ENCODE measurements at regions not wholly inside any gene's neighbourhood (a gene's known extent, or its start where the extent isn't known, plus 50 kb on each side); places are given as distances from the start of the nearest gene placed in this dataset.
A peak's percentile ranks its signal among the peaks of the same experiment; 100 is the strongest.

DNA sequence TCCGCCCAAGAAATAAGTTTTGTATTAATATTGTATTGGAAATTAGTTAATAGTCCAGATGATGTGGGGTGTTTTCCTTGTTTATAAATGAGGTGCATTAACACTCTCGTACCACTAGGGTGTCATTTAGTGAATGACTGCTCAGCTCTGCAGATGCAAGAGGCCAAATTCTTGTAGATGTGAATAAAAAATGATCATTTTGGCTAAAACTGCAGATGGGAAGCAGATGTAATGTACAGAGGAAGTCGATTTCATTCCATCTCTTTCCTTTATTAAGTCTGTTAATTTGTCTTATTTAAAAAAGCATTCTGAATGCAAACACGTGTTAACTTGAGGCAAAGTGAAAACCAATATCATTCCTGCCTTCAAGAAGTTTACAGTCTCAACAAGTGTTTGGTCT lies 108.1 kb downstream of the DHX15 start:
- no peak for DNase-seq
- POLR2A ChIA-PET = no interaction called here
- Mint-ChIP-seq H3K27ac (no peak overlapping the region), H3K4me1 (ENCODE audit: low read depth) (peaks cover 10% of the 10 kb centered on the region), H3K36me3 (ENCODE audit: low read depth) (peaks cover 2% of the 10 kb centered on the region), H3K9me3 (ENCODE audit: insufficient read depth) (no peaks in the 10 kb centered on the region), H3K27me3 (ENCODE audit: low read depth) (peaks cover 48% of the 10 kb centered on the region), H3K4me3 (no peak overlapping the region)
- no peak for ATAC-seq
- CTCF ChIA-PET = interaction anchor here (0.9 to 2.1 kb wide), 4 partner anchors 8 to 81 kb away, joined by 3 to 9 read pairs (median 4); no protein-coding TSS in a partner anchor

DNA sequence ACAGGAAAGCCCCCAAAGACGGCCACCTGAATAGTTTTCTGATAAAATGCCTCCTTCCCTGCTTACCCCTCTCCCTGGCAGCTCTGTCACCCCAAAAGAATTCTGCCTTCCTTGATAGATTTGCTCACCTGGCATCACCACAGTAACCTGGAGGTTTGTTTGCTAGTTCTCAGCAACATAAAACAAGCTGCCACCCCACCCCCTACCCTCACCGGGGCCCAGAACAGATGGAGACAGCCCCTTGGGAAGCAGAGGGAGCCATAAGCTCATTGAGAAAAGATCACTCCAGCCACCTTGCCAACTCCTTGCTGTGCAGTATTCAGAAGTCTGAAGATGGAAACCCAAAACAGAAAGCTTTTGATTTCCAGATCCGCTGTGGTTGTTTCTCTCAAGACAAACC lies 108.6 kb downstream of the DHX15 start:
- Mint-ChIP-seq H3K4me3 (no peak overlapping the region), H3K4me1 (ENCODE audit: low read depth) (peaks cover 13% of the 10 kb centered on the region), H3K36me3 (ENCODE audit: low read depth) (peaks cover 2% of the 10 kb centered on the region), H3K27me3 (ENCODE audit: low read depth) (peaks cover 47% of the 10 kb centered on the region), H3K9me3 (ENCODE audit: insufficient read depth) (no peaks in the 10 kb centered on the region), H3K27ac (no peak overlapping the region)
- ChIA-PET CTCF (interaction anchor here (0.9 to 2.1 kb wide), 5 partner anchors 9 to 82 kb away, joined by 3 to 9 read pairs (median 3); no protein-coding TSS in a partner anchor), POLR2A (no interaction called here)
- DNase-seq (no peak), ATAC-seq (no peak)

- peaks cover 63% of the 10 kb centered on the region for H3K27me3 Mint-ChIP-seq (ENCODE audit: low read depth)
- POLR2A ChIA-PET = interaction anchor here (1.1 kb wide), 1 partner anchor 111 kb away, joined by 3 read pairs; the partner anchor contains the start of gene DHX15
- ATAC-seq (no peak), DNase-seq (peak; percentile 30)
- CTCF ChIA-PET = interaction anchor here (0.7 to 1.1 kb wide), 6 partner anchors 9 to 839 kb away, joined by 3 to 4 read pairs (median 3); partner anchors contain the start of gene ZCCHC4
- peak overlapping the region; percentile 4 for H3K27ac Mint-ChIP-seq
- H3K4me1 Mint-ChIP-seq (ENCODE audit: low read depth) = peaks cover 27% of the 10 kb centered on the region
- peak overlapping the region; percentile 84 for H3K4me3 Mint-ChIP-seq
- peaks cover 2% of the 10 kb centered on the region for H3K36me3 Mint-ChIP-seq (ENCODE audit: low read depth)
- no peaks in the 10 kb centered on the region for H3K9me3 Mint-ChIP-seq (ENCODE audit: insufficient read depth)
Observed at GRCh38 chr4:24473309-24473721, 111.0 kb downstream of the DHX15 start.

DNA sequence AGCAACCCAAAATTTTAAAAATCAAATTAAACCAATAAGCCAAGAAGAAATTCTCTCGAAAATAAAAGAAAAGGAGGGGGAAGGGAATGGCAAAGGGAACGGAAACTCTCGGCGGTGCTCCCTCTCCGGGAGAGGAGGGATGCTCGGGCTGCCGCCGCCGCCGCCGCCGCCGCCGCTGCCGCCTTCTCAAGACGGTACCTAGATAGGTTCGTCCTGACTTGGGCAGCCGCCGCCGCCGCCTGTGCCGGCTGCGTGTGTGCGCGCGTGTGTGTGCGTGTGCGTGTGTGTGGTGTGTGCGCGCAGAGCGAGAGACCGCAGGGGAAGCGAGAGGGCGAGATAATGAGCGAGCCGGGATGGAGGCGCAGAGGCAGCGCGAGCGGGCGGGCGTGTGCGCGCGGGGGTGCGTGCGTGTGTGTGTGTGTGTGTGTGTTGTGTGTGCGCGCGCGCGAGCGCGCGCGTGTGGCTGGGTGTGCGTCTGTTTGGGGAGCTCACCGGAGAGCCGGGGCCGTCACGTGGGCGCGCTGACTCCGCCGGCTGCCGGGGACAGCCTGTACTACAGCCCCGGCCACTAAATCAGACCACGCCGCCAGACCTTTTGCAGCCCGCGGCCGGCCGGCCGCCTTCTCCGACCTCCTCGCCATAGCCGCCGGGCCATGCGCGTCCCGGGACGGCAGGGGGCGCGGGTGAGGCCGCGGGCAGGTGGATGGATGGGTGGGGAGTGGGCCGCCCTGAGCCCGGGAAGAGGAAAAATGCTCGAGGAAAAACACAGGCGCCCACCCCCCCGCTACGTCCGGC lies 111.6 kb downstream of the DHX15 start:
- H3K9me3 Mint-ChIP-seq (ENCODE audit: insufficient read depth) = no peaks in the 10 kb centered on the region
- no peak overlapping the region for H3K27ac Mint-ChIP-seq
- H3K4me3 Mint-ChIP-seq = peak overlapping the region; percentile 84
- ATAC-seq (peak; percentile 66), DNase-seq (peak; percentile 60)
- H3K27me3 Mint-ChIP-seq (ENCODE audit: low read depth) = peaks cover 66% of the 10 kb centered on the region
- CTCF ChIA-PET = interaction anchor here (0.8 to 1.1 kb wide), 3 partner anchors 8 to 840 kb away, joined by 3 read pairs; partner anchors contain the start of gene ZCCHC4
- H3K36me3 Mint-ChIP-seq (ENCODE audit: low read depth) = peaks cover 2% of the 10 kb centered on the region
- H3K4me1 Mint-ChIP-seq (ENCODE audit: low read depth) = peaks cover 27% of the 10 kb centered on the region
- POLR2A ChIA-PET = interaction anchor here (1.1 kb wide), 1 partner anchor 112 kb away, joined by 3 read pairs; the partner anchor contains the start of gene DHX15

GRCh38 chr4:24472161-24472510 lies 112.2 kb downstream of the DHX15 start:
- no peak for DNase-seq

GRCh38 chr4:24471486-24472160 lies 112.7 kb downstream of the DHX15 start:
- ChIA-PET POLR2A (no interaction called here), CTCF (interaction anchor here (0.9 kb wide), 1 partner anchor 113 kb away, joined by 3 read pairs; the partner anchor contains the start of gene DHX15)
- no peak for ATAC-seq
- DNase-seq = no peak
- no peaks in the 10 kb centered on the region for H3K9me3 Mint-ChIP-seq (ENCODE audit: insufficient read depth)
- H3K36me3 Mint-ChIP-seq (ENCODE audit: low read depth) = peaks cover 2% of the 10 kb centered on the region
- H3K4me3 Mint-ChIP-seq = peak overlapping the region; percentile 77
- peaks cover 27% of the 10 kb centered on the region for H3K4me1 Mint-ChIP-seq (ENCODE audit: low read depth)
- H3K27ac Mint-ChIP-seq = no peak overlapping the region
- H3K27me3 Mint-ChIP-seq (ENCODE audit: low read depth) = peaks cover 66% of the 10 kb centered on the region

More at GRCh38 chr4:24472161-24472510, 112.2 kb downstream of the DHX15 start:
- H3K27ac Mint-ChIP-seq = no peak overlapping the region
- POLR2A ChIA-PET = no interaction called here
- no peaks in the 10 kb centered on the region for H3K9me3 Mint-ChIP-seq (ENCODE audit: insufficient read depth)
- peak overlapping the region; percentile 84 for H3K4me3 Mint-ChIP-seq
- H3K4me1 Mint-ChIP-seq (ENCODE audit: low read depth) = peaks cover 27% of the 10 kb centered on the region
- no peak for ATAC-seq
- peaks cover 67% of the 10 kb centered on the region for H3K27me3 Mint-ChIP-seq (ENCODE audit: low read depth)
- H3K36me3 Mint-ChIP-seq (ENCODE audit: low read depth) = peaks cover 2% of the 10 kb centered on the region
- CTCF ChIA-PET = no interaction called here

GRCh38 chr4:24470666-24471485 lies 113.5 kb downstream of the DHX15 start:
- H3K4me3 Mint-ChIP-seq = peak overlapping the region; percentile 77
- peaks cover 2% of the 10 kb centered on the region for H3K36me3 Mint-ChIP-seq (ENCODE audit: low read depth)
- ATAC-seq (peak; percentile 12), DNase-seq (peak; percentile 23)
- no peaks in the 10 kb centered on the region for H3K9me3 Mint-ChIP-seq (ENCODE audit: insufficient read depth)
- H3K27me3 Mint-ChIP-seq (ENCODE audit: low read depth) = peaks cover 62% of the 10 kb centered on the region
- CTCF ChIA-PET = interaction anchor here (0.9 to 1.7 kb wide), 2 partner anchors 19 to 114 kb away, joined by 3 to 5 read pairs; partner anchors contain the start of gene DHX15
- H3K27ac Mint-ChIP-seq = no peak overlapping the region
- H3K4me1 Mint-ChIP-seq (ENCODE audit: low read depth) = peaks cover 27% of the 10 kb centered on the region
- POLR2A ChIA-PET = no interaction called here

- Mint-ChIP-seq H3K27ac (no peak overlapping the region), H3K4me1 (ENCODE audit: low read depth) (peaks cover 23% of the 10 kb centered on the region), H3K9me3 (ENCODE audit: insufficient read depth) (no peaks in the 10 kb centered on the region), H3K36me3 (ENCODE audit: low read depth) (peaks cover 2% of the 10 kb centered on the region), H3K4me3 (no peak overlapping the region), H3K27me3 (ENCODE audit: low read depth) (peaks cover 63% of the 10 kb centered on the region)
- ChIA-PET POLR2A (no interaction called here), CTCF (no interaction called here)
- DNase-seq (no peak), ATAC-seq (no peak)
Observed at GRCh38 chr4:24468071-24468470, 116.3 kb downstream of the DHX15 start.

GRCh38 chr4:24464566-24464965 lies 119.8 kb downstream of the DHX15 start:
- POLR2A ChIA-PET = no interaction called here
- Mint-ChIP-seq H3K27ac (no peak overlapping the region), H3K4me1 (ENCODE audit: low read depth) (peaks cover 6% of the 10 kb centered on the region), H3K4me3 (no peak overlapping the region), H3K27me3 (ENCODE audit: low read depth) (peaks cover 43% of the 10 kb centered on the region), H3K36me3 (ENCODE audit: low read depth) (no peaks in the 10 kb centered on the region), H3K9me3 (ENCODE audit: insufficient read depth) (no peaks in the 10 kb centered on the region)
- CTCF ChIA-PET = interaction anchor here (0.9 kb wide), 1 partner anchor 9 kb away, joined by 3 read pairs; no protein-coding TSS in a partner anchor
- ATAC-seq (no peak), DNase-seq (no peak)

- ChIA-PET POLR2A (no interaction called here), CTCF (no interaction called here)
- Mint-ChIP-seq H3K4me1 (ENCODE audit: low read depth) (no peaks in the 10 kb centered on the region), H3K9me3 (ENCODE audit: insufficient read depth) (no peaks in the 10 kb centered on the region), H3K36me3 (ENCODE audit: low read depth) (no peaks in the 10 kb centered on the region), H3K27ac (no peak overlapping the region), H3K27me3 (ENCODE audit: low read depth) (no peaks in the 10 kb centered on the region), H3K4me3 (no peak overlapping the region)
- ATAC-seq = no peak
- no peak for DNase-seq
Observed at GRCh38 chr4:24456431-24456830, 127.9 kb downstream of the DHX15 start.

GRCh38 chr4:24453951-24454350 lies 130.4 kb downstream of the DHX15 start:
- Mint-ChIP-seq H3K4me3 (no peak overlapping the region), H3K27me3 (ENCODE audit: low read depth) (peaks cover 5% of the 10 kb centered on the region), H3K4me1 (ENCODE audit: low read depth) (no peaks in the 10 kb centered on the region), H3K9me3 (ENCODE audit: insufficient read depth) (no peaks in the 10 kb centered on the region), H3K36me3 (ENCODE audit: low read depth) (no peaks in the 10 kb centered on the region), H3K27ac (no peak overlapping the region)
- ATAC-seq (no peak), DNase-seq (no peak)
- CTCF ChIA-PET = no interaction called here
- POLR2A ChIA-PET = no interaction called here

Measured in activated CD8-positive, alpha-beta T cell treated with anti-CD3 and anti-CD28 coated beads, Interleukin-2, amount 10 ng/mL, durations not matched to agents 7 days and 5 days (primary cell).